Left renal cortex interstitium (tissue), 4 donors: ENCODE measurements at regions not wholly inside any gene's neighbourhood (a gene's known extent, or its start where the extent isn't known, plus 50 kb on each side); places are given as distances from the start of the nearest gene placed in this dataset.
"Not testable (repeated sequence)": the region's sequence is repeated elsewhere in the genome, so short reads cannot be mapped to it uniquely, and the experiment has no call there.

ENCODE experiments used
- DNase-seq, 4 donors: peaks; one replicate each; pipeline ENCODE4 v3.0.0-alpha.2; 2013; ENCODE audit warnings: low read depth in 4 of 4, low spot score in 2 of 4, missing footprints in 1 of 4

GRCh38 chr9:82424599-82425120 lies 436.1 kb downstream of the SPATA31D1 start:
- DNase-seq: no peak

- no peak for DNase-seq
Measured at GRCh38 chr9:82431121-82431520, 442.5 kb downstream of the SPATA31D1 start.

DNA sequence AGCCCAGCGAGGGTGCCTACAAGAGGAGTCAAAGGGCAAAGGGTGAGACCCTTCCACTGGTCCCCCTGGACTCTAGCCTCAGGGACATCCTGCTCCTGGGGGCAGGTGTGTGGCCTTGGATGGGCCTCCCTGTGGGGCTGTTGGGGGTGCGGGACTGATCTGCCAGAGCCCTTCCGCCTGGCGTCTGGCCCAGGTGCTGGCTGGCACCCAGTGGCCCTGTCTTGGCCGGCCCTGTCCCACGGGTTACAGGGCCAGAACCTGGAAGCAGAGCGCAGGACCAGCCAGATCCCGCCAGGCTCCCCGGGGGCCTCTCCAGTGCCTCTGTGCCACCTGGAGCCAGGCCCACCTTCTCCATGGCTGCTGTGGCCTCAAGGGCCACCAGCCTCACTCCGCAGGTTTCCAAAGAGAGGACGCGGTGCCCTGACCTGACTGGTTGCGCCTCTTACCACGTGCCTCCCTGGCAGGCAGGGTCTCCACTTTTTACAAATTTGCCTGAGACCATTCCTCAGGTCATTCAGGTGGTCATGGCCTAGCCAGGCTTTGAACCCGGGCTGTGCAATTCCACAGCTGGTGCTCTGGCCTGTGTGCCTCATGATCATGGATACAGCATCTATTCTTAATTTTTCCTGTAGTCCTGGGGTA lies 444.8 kb downstream of the SPATA31D1 start:
- DNase-seq: not testable (repeated sequence)

- DNase-seq: no peak
Measured at GRCh38 chr9:82436475-82436874, 447.9 kb downstream of the SPATA31D1 start.

DNA sequence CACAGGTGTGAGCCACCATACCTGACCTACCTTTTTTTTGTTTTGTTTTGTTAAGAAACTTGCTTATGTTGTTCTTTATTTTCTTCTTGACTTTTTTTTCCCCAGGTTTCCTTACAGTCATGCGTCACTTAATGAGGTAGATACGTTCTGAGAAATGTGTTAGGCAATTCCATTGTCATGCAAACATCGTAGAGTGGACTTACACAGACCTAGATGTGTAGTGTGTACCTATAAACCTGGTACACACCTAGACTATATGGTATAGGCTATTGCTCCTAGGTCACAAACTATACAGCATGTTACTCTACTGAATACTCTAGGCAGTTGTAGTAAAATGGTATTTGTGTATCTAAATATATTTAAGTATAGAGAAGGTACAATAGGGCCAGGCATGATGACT lies 448.6 kb downstream of the SPATA31D1 start:
- not testable (repeated sequence) for DNase-seq

DNA sequence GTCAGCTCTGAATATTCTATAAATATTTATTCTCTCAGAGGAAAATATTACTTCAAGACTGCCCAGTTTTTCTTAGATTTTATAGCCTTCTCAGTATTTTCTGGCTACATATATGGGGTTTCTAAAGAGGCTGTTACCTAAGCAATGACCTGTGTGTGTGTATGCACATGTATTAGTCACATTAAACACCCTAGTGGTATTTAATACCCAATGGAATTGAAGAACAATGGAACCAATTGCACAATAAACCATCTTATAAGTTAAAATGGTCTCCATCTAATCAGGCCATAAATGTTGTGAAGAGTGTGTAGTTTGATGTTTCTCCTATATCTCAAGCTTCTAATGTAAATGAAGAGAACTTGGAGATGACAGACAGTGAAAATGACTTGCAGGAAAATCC lies 450.0 kb downstream of the SPATA31D1 start:
- no peak for DNase-seq

- DNase-seq: no peak
Measured at GRCh38 chr9:82443312-82443711, 454.7 kb downstream of the SPATA31D1 start.

- DNase-seq: no peak
Measured at GRCh38 chr9:82445556-82445955, 457.0 kb downstream of the SPATA31D1 start.

GRCh38 chr9:82447343-82447742 lies 458.8 kb downstream of the SPATA31D1 start:
- no peak for DNase-seq

DNA sequence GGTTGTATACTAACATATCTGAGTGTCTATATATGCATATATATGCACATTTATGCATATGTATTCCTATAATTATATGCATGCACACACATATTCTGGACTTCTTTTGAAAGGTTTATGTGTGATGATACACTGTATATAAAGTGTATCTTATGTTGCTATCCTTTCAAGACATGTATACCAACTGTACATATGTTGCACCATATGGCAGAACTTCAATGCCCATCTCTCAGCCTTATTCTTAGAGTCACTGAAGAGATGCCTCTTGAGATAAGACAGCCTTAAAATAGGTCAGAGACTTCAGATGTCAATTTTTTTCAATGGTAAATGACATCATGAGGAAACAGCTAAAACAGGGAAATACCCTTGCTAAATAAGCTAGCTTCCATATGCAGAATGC lies 461.4 kb downstream of the SPATA31D1 start:
- no peak for DNase-seq

DNA sequence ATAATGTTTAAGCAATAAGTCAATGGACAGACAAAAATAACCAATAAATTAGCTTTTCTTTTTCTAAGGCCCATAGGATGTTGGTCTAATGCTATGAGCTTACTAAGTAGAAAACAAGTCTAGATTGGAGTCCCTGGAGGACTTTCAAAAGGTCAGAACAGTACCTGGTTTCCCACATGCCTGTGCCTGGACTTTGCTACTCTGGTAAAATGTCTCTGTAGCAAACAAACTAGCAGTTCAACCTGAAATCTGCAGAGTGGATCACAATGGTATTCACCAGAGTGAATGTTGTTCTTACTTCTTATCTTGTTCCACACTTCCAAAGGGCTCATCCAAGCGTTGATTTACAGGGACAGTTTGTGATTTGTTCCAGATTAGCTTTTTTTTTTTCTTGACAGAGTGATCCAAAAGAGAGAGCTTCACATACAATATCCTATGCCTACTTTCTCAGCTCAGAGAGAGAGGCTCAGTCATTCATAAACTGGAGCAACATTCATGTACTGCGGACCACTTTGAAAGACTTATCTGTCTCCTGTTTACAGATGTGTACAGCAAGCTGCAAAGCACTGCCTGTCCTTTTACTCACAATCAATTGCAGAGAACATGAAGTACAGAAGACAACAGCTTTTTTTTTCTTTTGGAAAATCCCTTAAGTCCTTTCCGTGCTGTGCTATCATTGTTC lies 466.1 kb downstream of the SPATA31D1 start:
- no peak for DNase-seq

DNA sequence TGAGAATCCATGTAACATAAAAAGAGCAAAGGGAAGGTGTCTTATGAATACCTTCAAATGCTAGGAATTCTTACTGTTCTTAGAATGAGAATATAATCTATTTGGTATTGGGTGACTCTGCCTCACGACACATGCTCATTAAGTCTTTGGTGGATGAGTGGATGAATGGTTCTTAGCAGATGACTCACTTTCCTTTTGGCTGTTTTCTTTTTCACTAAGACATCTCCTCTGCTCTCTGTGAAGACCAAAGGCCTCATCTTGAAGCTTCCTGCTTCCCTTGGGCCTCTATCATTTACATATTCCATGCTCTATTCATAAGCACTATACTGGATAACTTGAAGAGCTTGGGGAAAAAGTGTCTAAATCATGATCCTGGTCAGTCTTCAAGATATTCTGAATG lies 468.1 kb downstream of the SPATA31D1 start:
- no peak for DNase-seq

DNA sequence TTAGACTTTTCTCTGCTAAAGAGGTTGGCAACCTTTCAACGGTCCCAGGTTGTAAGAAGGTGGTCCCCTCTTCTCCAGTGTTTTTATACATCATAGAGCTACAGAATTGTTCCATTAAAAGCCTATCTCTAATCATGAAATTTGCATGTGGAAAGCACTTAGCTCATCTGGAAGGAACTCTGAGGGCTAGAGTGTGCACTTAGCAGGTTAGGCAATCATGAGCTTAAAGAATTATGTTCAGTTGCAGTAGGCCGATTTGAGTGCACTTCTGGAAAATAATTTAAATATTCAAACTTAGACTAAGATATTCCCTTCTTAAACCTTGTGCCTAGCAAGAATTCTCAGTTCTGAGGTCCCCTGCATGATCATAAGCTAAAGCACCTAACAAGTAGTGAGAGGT lies 468.7 kb downstream of the SPATA31D1 start:
- DNase-seq: no peak

- no peak for DNase-seq
Measured at GRCh38 chr9:82457891-82458290, 469.3 kb downstream of the SPATA31D1 start.

DNA sequence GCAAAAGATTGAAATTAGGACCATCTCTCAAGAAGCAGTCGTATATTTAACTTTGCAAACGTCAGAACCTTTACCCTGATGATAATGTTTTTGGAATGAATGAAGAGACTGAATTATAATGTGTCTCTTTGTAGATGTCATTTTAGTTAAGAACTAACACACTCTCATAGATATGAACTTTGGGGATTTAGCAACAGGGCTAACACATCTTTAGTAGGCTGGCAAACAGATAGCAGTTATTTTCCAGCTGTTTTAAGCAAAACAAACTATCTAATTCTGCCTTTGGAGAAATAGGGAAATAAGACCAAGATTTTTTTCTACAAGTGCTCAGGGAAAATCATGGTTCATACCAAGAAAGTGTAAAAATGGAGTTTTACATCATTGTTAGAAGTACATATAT lies 469.7 kb downstream of the SPATA31D1 start:
- no peak for DNase-seq

- DNase-seq: no peak
Measured at GRCh38 chr9:82466616-82467260, 478.2 kb downstream of the SPATA31D1 start.

GRCh38 chr9:82467436-82467835 lies 478.9 kb downstream of the SPATA31D1 start:
- DNase-seq: no peak

GRCh38 chr9:82474235-82474634 lies 485.7 kb downstream of the SPATA31D1 start:
- no peak for DNase-seq

DNA sequence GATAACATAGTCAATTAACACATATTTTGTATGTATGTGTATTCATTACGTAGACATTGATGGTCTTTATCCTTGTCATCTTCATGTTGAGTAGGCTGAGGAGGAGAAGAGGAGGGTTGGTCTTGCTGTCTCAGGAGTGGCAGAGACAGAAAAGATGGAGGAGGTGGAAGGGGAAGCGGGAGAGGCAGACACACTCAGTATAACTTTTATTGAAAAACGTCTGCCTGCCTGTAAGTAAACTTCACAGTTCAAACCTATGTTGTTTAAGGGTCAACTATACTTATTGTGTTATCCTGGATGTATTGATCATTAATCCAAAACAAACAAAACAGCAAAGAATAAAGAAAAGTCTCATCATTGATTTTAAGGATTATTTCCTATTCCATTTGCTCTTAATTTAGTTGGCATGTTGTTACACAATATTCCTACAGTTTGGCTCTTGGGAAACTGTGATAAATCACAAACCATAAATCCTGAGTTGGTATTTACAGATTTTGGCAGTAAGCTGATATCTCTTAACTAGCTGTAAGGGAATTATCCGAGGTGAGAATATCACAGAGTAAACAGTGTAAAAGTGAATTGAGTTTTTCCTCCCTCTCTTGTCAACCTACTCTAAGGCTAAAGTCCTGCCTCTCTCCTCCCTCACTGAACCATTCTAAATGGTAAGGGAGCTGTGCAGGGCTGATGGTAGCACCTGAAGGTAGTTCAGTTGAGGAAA lies 487.2 kb downstream of the SPATA31D1 start:
- DNase-seq: no peak

DNA sequence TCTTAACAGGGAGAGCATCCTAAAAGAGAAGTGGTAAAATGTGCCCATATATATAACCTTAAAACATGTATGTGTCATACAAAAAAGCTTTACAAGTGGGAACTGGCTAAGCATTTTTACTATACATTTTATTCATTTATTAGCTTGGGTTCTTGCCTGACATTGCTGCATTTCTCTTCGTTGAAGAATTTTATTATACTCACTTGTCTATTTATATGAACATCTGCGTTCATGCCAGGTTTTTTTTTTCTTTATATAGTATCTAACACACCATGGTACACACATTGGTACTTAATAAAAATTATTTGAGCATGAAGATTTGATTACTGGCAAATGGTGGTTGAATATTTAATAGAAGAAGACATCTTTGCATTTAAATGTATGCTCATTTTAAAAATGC lies 492.3 kb downstream of the SPATA31D1 start:
- no peak for DNase-seq

DNA sequence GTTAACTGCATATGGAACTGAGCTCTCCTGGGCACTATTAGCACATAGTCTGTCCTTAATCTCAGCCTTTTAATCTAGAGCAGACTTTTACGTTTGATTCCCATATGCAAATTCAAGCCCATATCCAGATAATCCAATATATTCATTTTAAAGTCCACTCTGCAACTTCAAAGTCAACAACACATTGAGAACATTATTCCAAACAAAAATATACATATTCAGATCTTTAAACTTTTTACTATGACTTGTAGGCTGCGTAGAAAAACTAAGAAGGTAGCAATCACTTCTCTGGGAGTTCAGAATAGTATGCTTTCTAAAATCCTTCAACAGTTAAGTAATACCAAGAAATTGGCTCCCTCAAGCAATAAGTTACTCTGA lies 499.4 kb downstream of the SPATA31D1 start:
- peak in 1 of 4 donors; percentile 23 for DNase-seq
